Hepatocyte (in vitro differentiated cells): ENCODE measurements at regions not wholly inside any gene's neighbourhood (a gene's known extent, or its start where the extent isn't known, plus 50 kb on each side); places are given as distances from the start of the nearest gene placed in this dataset.

Experiments
- CTCF ChIP-seq: fragments of 200-600 bp; sonication (generic); IDR thresholded peaks from 2 replicates; pipeline ENCODE4 v1.5.1; 2016; ENCODE audit warnings: antibody characterized with exemption, mild to moderate bottlenecking; ENCODE audit not compliant: poor library complexity
- EZH2 ChIP-seq: fragments of 200-600 bp; sonication (generic); IDR thresholded peaks from 2 replicates; pipeline ENCODE4 v1.6.1; 2016; ENCODE audit warnings: antibody characterized with exemption, mild to moderate bottlenecking, borderline replicate concordance
- EZH2phosphoT487 ChIP-seq: fragments of 200-600 bp; sonication (generic); IDR thresholded peaks from one replicate; pipeline ENCODE4 v1.6.1; 2018; ENCODE audit warnings: antibody characterized with exemption, mild to moderate bottlenecking, low read depth, moderate library complexity; ENCODE audit not compliant: unreplicated experiment, severe bottlenecking

GRCh38 chr16:5319799-5320198 is 222.2 kb upstream of the EEF2KMT start:
- TF ChIP-seq CTCF (no peak), EZH2 (no peak), EZH2phosphoT487 (no peak)
